ENCODE measurements at regions not wholly inside any gene's neighbourhood (a gene's known extent, or its start where the extent isn't known, plus 50 kb on each side); places are given as distances from the start of the nearest gene placed in this dataset.

DNA sequence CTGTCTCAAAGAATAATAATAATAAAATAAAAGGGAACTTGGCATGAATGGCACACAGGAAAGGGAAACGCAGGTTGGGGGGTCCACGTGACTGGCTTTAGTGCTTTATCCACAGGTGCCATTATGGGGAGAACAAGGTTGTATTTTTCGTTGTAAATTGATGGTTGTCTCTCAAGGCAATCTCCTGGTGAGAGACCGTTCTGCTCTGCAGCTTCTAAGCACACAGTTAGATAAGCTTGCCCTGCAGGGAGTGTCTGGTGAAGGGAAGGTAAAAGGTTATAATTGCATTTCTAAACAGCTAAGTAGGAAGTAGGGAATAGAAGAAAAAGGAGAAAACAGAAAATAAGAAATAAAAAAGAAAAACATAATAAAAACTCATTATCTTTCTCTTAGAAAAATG, 69.1 kb upstream of the CPSF6 start:
- H3K4me3 ChIP-seq (ENCODE audit: control extremely low read depth in 1 of 5, extremely low read depth in 1 of 5, insufficient read depth in 1 of 5, low read depth in 2 of 5, low read length in 4 of 5) = no peak overlapping the region
- no peak overlapping the region for H3K4me2 ChIP-seq (replicated peaks; ENCODE audit: low read depth, low read length, poor library complexity, severe bottlenecking)
- DNase-seq (no peak), ATAC-seq (ENCODE audit: low read depth) (no peak)
- no peaks in the 10 kb centered on the region for H3K27me3 ChIP-seq (replicated peaks in 1 of 4; ENCODE audit: control extremely low read depth in 1 of 4, control insufficient read depth in 3 of 4, insufficient read depth in 4 of 4, low read length in 3 of 4)
- WGBS (ENCODE audit: insufficient coverage) = 51% methylated on average over 3 of the region's 4 CpGs
- no peaks in the 10 kb centered on the region for H3K79me2 ChIP-seq (ENCODE audit: control insufficient read depth, insufficient read depth, low read length)
- Mint-ChIP-seq H3K27me3 (no peaks in the 10 kb centered on the region), H3K4me3 (no peak overlapping the region), H3K4me1 (no peaks in the 10 kb centered on the region), H3K27ac (no peak overlapping the region), H3K9me3 (ENCODE audit: insufficient read depth) (no peaks in the 10 kb centered on the region)
- intact Hi-C loops (cut with micrococcal nuclease) = no loop called here
- ChIA-PET CTCF (interaction anchor here (0.6 kb wide), 2 partner anchors 84 to 187 kb away, joined by 3 read pairs; no protein-coding TSS in a partner anchor), POLR2A (no interaction called here)
- no peaks in the 10 kb centered on the region for H3K9me3 ChIP-seq (ENCODE audit: control extremely low read depth in 1 of 3, control insufficient read depth in 2 of 3, insufficient read depth in 1 of 3, low read length in 2 of 3)
- no peak overlapping the region for H3K27ac ChIP-seq (ENCODE audit: low read length in 2 of 2)
- H3K9ac ChIP-seq (ENCODE audit: low read length) = no peak overlapping the region
- no peaks in the 10 kb centered on the region for H3K36me3 ChIP-seq (replicated peaks in 1 of 2; ENCODE audit: control extremely low read depth in 1 of 2, control insufficient read depth in 1 of 2, extremely low read depth in 1 of 2, insufficient read depth in 2 of 2, low read length in 1 of 2)
- H4K20me1 ChIP-seq (ENCODE audit: control insufficient read depth, insufficient read depth, low read length, poor library complexity, severe bottlenecking) = no peaks in the 10 kb centered on the region
- H3K4me1 ChIP-seq (ENCODE audit: control insufficient read depth in 2 of 2, insufficient read depth in 2 of 2, low read length in 2 of 2) = no peaks in the 10 kb centered on the region
- TF ChIP-seq EZH2 (IDR thresholded peaks at IDR 0.05; ENCODE audit: borderline replicate concordance, insufficient read depth, low read depth, low read length, poor library complexity, severe bottlenecking) = no peak
- TF ChIP-seq, protein P1, sequence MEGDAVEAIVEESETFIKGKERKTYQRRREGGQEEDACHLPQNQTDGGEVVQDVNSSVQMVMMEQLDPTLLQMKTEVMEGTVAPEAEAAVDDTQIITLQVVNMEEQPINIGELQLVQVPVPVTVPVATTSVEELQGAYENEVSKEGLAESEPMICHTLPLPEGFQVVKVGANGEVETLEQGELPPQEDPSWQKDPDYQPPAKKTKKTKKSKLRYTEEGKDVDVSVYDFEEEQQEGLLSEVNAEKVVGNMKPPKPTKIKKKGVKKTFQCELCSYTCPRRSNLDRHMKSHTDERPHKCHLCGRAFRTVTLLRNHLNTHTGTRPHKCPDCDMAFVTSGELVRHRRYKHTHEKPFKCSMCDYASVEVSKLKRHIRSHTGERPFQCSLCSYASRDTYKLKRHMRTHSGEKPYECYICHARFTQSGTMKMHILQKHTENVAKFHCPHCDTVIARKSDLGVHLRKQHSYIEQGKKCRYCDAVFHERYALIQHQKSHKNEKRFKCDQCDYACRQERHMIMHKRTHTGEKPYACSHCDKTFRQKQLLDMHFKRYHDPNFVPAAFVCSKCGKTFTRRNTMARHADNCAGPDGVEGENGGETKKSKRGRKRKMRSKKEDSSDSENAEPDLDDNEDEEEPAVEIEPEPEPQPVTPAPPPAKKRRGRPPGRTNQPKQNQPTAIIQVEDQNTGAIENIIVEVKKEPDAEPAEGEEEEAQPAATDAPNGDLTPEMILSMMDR (IDR thresholded peaks at IDR 0.05) = no peak
- H2AFZ ChIP-seq (ENCODE audit: insufficient read depth, low read depth, low read length, poor library complexity, severe bottlenecking) = no peak overlapping the region

DNA sequence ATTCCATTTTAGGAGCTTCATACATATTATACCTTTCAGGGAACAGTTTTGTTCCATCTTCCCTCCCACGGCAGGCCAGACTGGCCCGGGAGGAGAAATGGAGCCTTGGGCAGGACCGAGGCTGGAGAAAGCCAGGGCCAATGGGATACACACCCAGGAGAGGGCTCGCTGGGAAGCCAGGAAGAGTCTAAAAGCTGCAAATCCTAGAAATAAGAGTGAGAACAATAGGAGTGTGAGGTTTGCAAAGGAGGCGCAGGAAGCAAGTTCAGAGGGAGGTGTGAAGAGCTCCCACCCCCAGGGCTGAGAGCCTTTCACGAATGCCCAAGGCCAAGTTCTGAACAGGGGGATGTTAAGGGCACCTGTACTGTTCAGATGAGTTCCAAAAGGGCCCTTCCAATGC, 67.5 kb upstream of the CPSF6 start:
- H3K4me1 ChIP-seq (ENCODE audit: control insufficient read depth in 2 of 2, insufficient read depth in 2 of 2, low read length in 2 of 2) = no peaks in the 10 kb centered on the region
- peaks cover 3% of the 10 kb centered on the region for H3K9me3 Mint-ChIP-seq (ENCODE audit: insufficient read depth)
- no peak overlapping the region for H3K4me3 Mint-ChIP-seq
- no peaks in the 10 kb centered on the region for H3K27me3 ChIP-seq (replicated peaks in 1 of 4; ENCODE audit: control extremely low read depth in 1 of 4, control insufficient read depth in 3 of 4, insufficient read depth in 4 of 4, low read length in 3 of 4)
- no peak overlapping the region for H3K9ac ChIP-seq (ENCODE audit: low read length)
- H3K27ac Mint-ChIP-seq = no peak overlapping the region
- no peak overlapping the region for H2AFZ ChIP-seq (ENCODE audit: insufficient read depth, low read depth, low read length, poor library complexity, severe bottlenecking)
- no peaks in the 10 kb centered on the region for H3K9me3 ChIP-seq (ENCODE audit: control extremely low read depth in 1 of 3, control insufficient read depth in 2 of 3, insufficient read depth in 1 of 3, low read length in 2 of 3)
- no peak overlapping the region for H3K4me3 ChIP-seq (ENCODE audit: control extremely low read depth in 1 of 5, extremely low read depth in 1 of 5, insufficient read depth in 1 of 5, low read depth in 2 of 5, low read length in 4 of 5)
- DNase-seq (no peak), ATAC-seq (ENCODE audit: low read depth) (no peak)
- POLR2A ChIA-PET = no interaction called here
- no peaks in the 10 kb centered on the region for H3K36me3 ChIP-seq (replicated peaks in 1 of 2; ENCODE audit: control extremely low read depth in 1 of 2, control insufficient read depth in 1 of 2, extremely low read depth in 1 of 2, insufficient read depth in 2 of 2, low read length in 1 of 2)
- no peak overlapping the region for H3K4me2 ChIP-seq (replicated peaks; ENCODE audit: low read depth, low read length, poor library complexity, severe bottlenecking)
- no peaks in the 10 kb centered on the region for H4K20me1 ChIP-seq (ENCODE audit: control insufficient read depth, insufficient read depth, low read length, poor library complexity, severe bottlenecking)
- no peaks in the 10 kb centered on the region for H3K27me3 Mint-ChIP-seq
- H3K4me1 Mint-ChIP-seq = no peaks in the 10 kb centered on the region
- no peak for TF ChIP-seq EZH2 (IDR thresholded peaks at IDR 0.05; ENCODE audit: borderline replicate concordance, insufficient read depth, low read depth, low read length, poor library complexity, severe bottlenecking)
- intact Hi-C loops (cut with micrococcal nuclease) = no loop called here
- 89% methylated on average over 5 of the region's 6 CpGs for WGBS (ENCODE audit: insufficient coverage)
- CTCF ChIA-PET = no interaction called here
- H3K27ac ChIP-seq (ENCODE audit: low read length in 2 of 2) = no peak overlapping the region
- H3K79me2 ChIP-seq (ENCODE audit: control insufficient read depth, insufficient read depth, low read length) = no peaks in the 10 kb centered on the region
